ENCODE measurements at regions not wholly inside any gene's neighbourhood (a gene's known extent, or its start where the extent isn't known, plus 50 kb on each side); places are given as distances from the start of the nearest gene placed in this dataset.

GRCh38 chr3:177554895-177555759 is 357.8 kb upstream of the TBL1XR1 start:
- Histone ChIP-seq H3K27me3 (no peaks in the 10 kb centered on the region), H3K4me1 (no peaks in the 10 kb centered on the region), H3K36me3 (no peaks in the 10 kb centered on the region), H3K27ac (no peak overlapping the region), H3K4me3 (no peak overlapping the region), H3K9me3 (no peaks in the 10 kb centered on the region)
- 94 to 100% methylated on average over 2 of the region's 2 CpGs for WGBS, 2 donors
- FAIRE-seq (no peak), DNase-seq (no peak), ATAC-seq (peak in 1 of 4 donors; percentile 62)
- TF ChIP-seq CTCF (IDR thresholded peaks at IDR 0.05) = no peak
- intact Hi-C loops (cut with DNase I) = no loop called here

GRCh38 chr3:177557548-177557947 is 360.3 kb upstream of the TBL1XR1 start:
- Histone ChIP-seq H3K27me3 (no peaks in the 10 kb centered on the region), H3K27ac (no peak overlapping the region), H3K4me1 (no peaks in the 10 kb centered on the region), H3K36me3 (no peaks in the 10 kb centered on the region), H3K9me3 (no peaks in the 10 kb centered on the region), H3K4me3 (no peak overlapping the region)
- TF ChIP-seq CTCF (IDR thresholded peaks at IDR 0.05) = no peak
- FAIRE-seq (no peak), ATAC-seq (no peak), DNase-seq (no peak)
- intact Hi-C loops (cut with DNase I) = no loop called here
- WGBS, 2 donors = 96% methylated on average over 3 of the region's 3 CpGs

GRCh38 chr3:177561365-177561764 is 364.1 kb upstream of the TBL1XR1 start:
- Histone ChIP-seq H3K4me1 (no peaks in the 10 kb centered on the region), H3K36me3 (no peaks in the 10 kb centered on the region), H3K9me3 (no peaks in the 10 kb centered on the region), H3K27ac (no peak overlapping the region), H3K4me3 (no peak overlapping the region), H3K27me3 (no peaks in the 10 kb centered on the region)
- intact Hi-C loops (cut with DNase I) = no loop called here
- no peak for DNase-seq
- no peak for TF ChIP-seq CTCF (IDR thresholded peaks at IDR 0.05)
- no peak for FAIRE-seq
- ATAC-seq = no peak
- WGBS, 2 donors = 92 to 93% methylated on average over 5 of the region's 5 CpGs

- WGBS, 2 donors = 91 to 95% methylated on average over 8 of the region's 8 CpGs
- no peak for ATAC-seq
- H3K4me3 ChIP-seq = no peak overlapping the region
- H3K9me3 ChIP-seq = no peaks in the 10 kb centered on the region
- no peak overlapping the region for H3K27ac ChIP-seq
- no peaks in the 10 kb centered on the region for H3K4me1 ChIP-seq
- DNase-seq = no peak
- no peak for TF ChIP-seq CTCF (IDR thresholded peaks at IDR 0.05)
- no peak for FAIRE-seq
- no peaks in the 10 kb centered on the region for H3K27me3 ChIP-seq
- intact Hi-C loops (cut with DNase I) = no loop called here
- no peaks in the 10 kb centered on the region for H3K36me3 ChIP-seq
These were observed 364.6 kb upstream of the TBL1XR1 start for GRCh38 chr3:177561769-177562392.

- FAIRE-seq = no peak
- Histone ChIP-seq H3K36me3 (no peaks in the 10 kb centered on the region), H3K9me3 (no peaks in the 10 kb centered on the region), H3K4me1 (no peaks in the 10 kb centered on the region), H3K4me3 (no peak overlapping the region), H3K27ac (no peak overlapping the region), H3K27me3 (no peaks in the 10 kb centered on the region)
- no peak for DNase-seq
- ATAC-seq = no peak
- intact Hi-C loops (cut with DNase I) = no loop called here
- TF ChIP-seq CTCF (IDR thresholded peaks at IDR 0.05) = no peak
- WGBS, 2 donors = 77% methylated on average over 3 of the region's 3 CpGs
These were observed 366.0 kb upstream of the TBL1XR1 start for GRCh38 chr3:177563243-177563780.

Measured in pancreas (tissue), 10 donors.